KMS-11 (cell line): ENCODE measurements at regions not wholly inside any gene's neighbourhood (a gene's known extent, or its start where the extent isn't known, plus 50 kb on each side); places are given as distances from the start of the nearest gene placed in this dataset.
"Not testable (repeated sequence)": the region's sequence is repeated elsewhere in the genome, so short reads cannot be mapped to it uniquely, and the experiment has no call there.

ENCODE experiments used
- H2AFZ ChIP-seq: fragments of 200-600 bp; sonication (generic); 2 replicates; pipeline ENCODE4 v1.6.1; 2016; ENCODE audit warnings: antibody characterized with exemption, mixed run types, low read depth
- H3K27ac ChIP-seq: fragments of 200-600 bp; sonication (generic); 2 replicates; pipeline ENCODE4 v1.6.1; 2016; ENCODE audit warnings: mild to moderate bottlenecking, mixed run types
- H3K27me3 ChIP-seq: fragments of 200-600 bp; sonication (generic); 2 replicates; pipeline ENCODE4 v1.6.1; 2017; ENCODE audit warnings: mild to moderate bottlenecking, low read depth, mixed run types, moderate library complexity; ENCODE audit not compliant: insufficient read depth
- H3K36me3 ChIP-seq: fragments of 200-600 bp; sonication (generic); 2 replicates; pipeline ENCODE4 v1.6.1; 2017; ENCODE audit warnings: mild to moderate bottlenecking, mixed run types; ENCODE audit not compliant: insufficient read depth
- H3K4me1 ChIP-seq: fragments of 200-600 bp; sonication (generic); 2 replicates; pipeline ENCODE4 v1.6.1; 2016; ENCODE audit warnings: mild to moderate bottlenecking, low read depth, mixed run types; ENCODE audit not compliant: poor library complexity, severe bottlenecking
- H3K4me2 ChIP-seq: fragments of 200-600 bp; sonication (generic); 2 replicates; pipeline ENCODE4 v1.7.0; 2016; ENCODE audit warnings: mild to moderate bottlenecking, mixed run types
- H3K4me3 ChIP-seq: fragments of 200-600 bp; sonication (generic); IDR thresholded peaks from 2 replicates; pipeline ENCODE4 v1.6.1; 2017; ENCODE audit warnings: low read depth, low read length, mixed read lengths; ENCODE audit not compliant: insufficient read depth
- H3K79me2 ChIP-seq: fragments of 200-600 bp; sonication (generic); 2 replicates; pipeline ENCODE4 v1.6.1; 2016; ENCODE audit warnings: low read depth, mixed run types; ENCODE audit not compliant: insufficient read depth
- H3K9ac ChIP-seq: fragments of 200-600 bp; sonication (generic); 2 replicates; pipeline ENCODE4 v1.6.1; 2016; ENCODE audit warnings: mild to moderate bottlenecking, mixed run types
- H4K20me1 ChIP-seq: fragments of 200-600 bp; sonication (generic); 2 replicates; pipeline ENCODE4 v1.6.1; 2016; ENCODE audit warnings: mild to moderate bottlenecking, mixed run types; ENCODE audit not compliant: insufficient read depth
- TF ChIP-seq, protein P1 (sequence below): fragments of 200-600 bp; sonication (generic); conservative IDR thresholded peaks from 2 replicates; pipeline ENCODE4 v1.6.1; 2017; ENCODE audit warnings: low read depth, mild to moderate bottlenecking, antibody characterized with exemption, low read length, moderate library complexity, mixed read lengths

DNA sequence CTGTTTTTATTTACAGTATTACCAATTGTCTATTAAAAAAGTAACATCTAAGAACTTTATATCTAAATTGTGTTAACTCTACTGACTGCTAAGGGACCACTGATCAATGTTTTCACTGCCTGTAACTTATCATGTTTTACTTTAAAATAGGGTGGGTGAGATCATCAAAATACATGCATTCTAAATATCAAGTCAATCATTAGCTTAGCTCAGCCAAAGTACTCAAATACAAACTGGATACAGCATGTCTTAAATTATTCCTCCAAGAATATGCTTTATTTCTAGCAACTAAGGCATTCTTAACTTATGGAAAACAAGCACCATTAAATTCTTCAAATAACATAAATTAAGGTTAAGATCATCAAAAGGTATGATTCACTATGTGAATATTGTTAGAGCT is 638.7 kb upstream of the RGS18 start:
- Histone ChIP-seq H3K27me3 (no peaks in the 10 kb centered on the region), H3K27ac (no peak overlapping the region), H2AFZ (no peak overlapping the region), H3K4me3 (no peak overlapping the region), H4K20me1 (no peaks in the 10 kb centered on the region), H3K36me3 (no peaks in the 10 kb centered on the region), H3K9ac (no peak overlapping the region), H3K79me2 (no peaks in the 10 kb centered on the region), H3K4me2 (no peak overlapping the region), H3K4me1 (no peaks in the 10 kb centered on the region)
- TF ChIP-seq, protein P1, sequence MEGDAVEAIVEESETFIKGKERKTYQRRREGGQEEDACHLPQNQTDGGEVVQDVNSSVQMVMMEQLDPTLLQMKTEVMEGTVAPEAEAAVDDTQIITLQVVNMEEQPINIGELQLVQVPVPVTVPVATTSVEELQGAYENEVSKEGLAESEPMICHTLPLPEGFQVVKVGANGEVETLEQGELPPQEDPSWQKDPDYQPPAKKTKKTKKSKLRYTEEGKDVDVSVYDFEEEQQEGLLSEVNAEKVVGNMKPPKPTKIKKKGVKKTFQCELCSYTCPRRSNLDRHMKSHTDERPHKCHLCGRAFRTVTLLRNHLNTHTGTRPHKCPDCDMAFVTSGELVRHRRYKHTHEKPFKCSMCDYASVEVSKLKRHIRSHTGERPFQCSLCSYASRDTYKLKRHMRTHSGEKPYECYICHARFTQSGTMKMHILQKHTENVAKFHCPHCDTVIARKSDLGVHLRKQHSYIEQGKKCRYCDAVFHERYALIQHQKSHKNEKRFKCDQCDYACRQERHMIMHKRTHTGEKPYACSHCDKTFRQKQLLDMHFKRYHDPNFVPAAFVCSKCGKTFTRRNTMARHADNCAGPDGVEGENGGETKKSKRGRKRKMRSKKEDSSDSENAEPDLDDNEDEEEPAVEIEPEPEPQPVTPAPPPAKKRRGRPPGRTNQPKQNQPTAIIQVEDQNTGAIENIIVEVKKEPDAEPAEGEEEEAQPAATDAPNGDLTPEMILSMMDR, result no peak

DNA sequence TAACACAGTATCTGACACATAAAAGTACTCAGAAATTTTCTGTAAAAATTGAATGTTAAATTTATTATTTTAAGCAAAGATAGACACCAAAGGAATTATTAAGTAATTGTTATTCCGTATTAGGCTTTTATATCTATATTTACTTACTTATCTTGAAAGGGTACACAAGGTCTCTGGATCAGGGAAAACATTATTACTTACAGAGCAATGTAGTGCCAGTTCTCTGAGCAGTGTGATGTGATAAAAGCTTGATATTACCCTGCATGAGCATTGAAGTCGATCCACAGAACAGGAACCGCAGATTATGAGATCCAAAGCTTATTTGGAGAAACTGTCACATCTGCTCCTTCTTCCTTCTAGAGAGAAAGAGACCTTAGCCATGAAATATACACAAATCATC is 637.9 kb upstream of the RGS18 start:
- Histone ChIP-seq H3K4me2 (no peak overlapping the region), H3K27ac (no peak overlapping the region), H3K27me3 (no peaks in the 10 kb centered on the region), H3K36me3 (no peaks in the 10 kb centered on the region), H3K4me1 (no peaks in the 10 kb centered on the region), H3K79me2 (no peaks in the 10 kb centered on the region), H2AFZ (no peak overlapping the region), H4K20me1 (no peaks in the 10 kb centered on the region), H3K4me3 (no peak overlapping the region), H3K9ac (no peak overlapping the region)
- TF ChIP-seq, protein P1, result no peak

DNA sequence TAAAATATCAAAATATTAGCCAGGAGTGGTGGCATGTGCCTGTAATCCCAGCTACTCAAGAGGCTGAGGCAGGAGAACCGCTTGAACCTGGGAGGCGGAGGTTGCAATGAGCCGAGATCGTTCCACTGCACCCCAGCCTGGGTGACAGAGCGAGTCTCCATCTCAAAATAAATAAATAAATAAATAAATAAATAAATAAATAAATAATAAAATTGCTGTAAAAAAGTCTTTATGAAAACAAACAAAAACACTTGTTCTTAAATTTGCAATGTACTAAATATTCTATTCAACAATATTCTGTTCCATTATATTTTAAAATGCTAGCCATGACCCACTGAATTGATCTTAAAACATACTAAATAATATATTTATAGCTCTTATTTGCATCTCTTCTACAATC is 632.3 kb upstream of the RGS18 start:
- H3K27ac ChIP-seq, H2AFZ ChIP-seq, H3K9ac ChIP-seq, H4K20me1 ChIP-seq, H3K4me1 ChIP-seq, H3K4me2 ChIP-seq, H3K79me2 ChIP-seq, H3K36me3 ChIP-seq, H3K27me3 ChIP-seq, H3K4me3 ChIP-seq: not testable (repeated sequence)

DNA sequence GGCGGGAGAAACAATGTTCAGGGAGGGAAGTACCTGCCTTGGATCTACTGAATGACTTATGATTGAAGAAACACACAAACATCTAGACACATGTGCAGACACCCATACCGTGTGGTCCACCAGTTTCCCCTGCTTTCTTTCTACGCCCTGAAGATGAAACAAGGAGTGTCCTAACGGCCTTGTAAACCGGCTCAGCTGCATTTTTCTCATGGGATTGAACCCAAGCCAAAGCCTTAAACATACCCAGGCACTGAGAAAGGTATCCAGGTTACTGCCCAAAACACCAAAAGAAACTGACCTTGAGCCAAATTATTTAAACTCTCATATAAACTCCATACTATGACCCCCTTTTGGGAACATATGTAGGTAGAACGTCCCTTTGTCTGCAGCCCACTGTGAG is 630.0 kb upstream of the RGS18 start:
- TF ChIP-seq, protein P1, result no peak
- no peaks in the 10 kb centered on the region for H3K79me2 ChIP-seq
- no peaks in the 10 kb centered on the region for H3K27me3 ChIP-seq
- no peaks in the 10 kb centered on the region for H3K4me1 ChIP-seq
- no peak overlapping the region for H2AFZ ChIP-seq
- H3K4me2 ChIP-seq, result no peak overlapping the region
- H3K36me3 ChIP-seq, result no peaks in the 10 kb centered on the region
- no peak overlapping the region for H3K27ac ChIP-seq
- no peak overlapping the region for H3K4me3 ChIP-seq
- H4K20me1 ChIP-seq, result no peaks in the 10 kb centered on the region
- H3K9ac ChIP-seq, result no peak overlapping the region

DNA sequence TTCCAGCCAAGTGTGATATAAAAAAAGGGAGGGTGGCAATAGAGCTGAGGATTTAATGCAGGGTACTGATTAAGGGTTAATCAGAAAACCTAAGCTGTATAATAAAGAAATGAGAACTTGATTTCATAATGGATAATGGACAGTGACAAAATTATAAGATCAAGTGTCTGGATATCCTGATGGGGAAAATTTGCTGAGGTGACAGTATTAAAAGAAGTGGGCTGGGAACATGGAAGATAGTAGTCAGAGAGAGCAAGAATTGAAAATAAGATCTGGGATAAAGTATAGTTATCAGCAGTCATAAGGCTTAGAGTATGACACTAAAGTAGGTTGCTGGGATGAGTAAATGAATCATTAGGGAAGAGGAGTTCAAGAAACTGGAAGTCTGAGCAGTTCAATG is 627.3 kb upstream of the RGS18 start:
- TF ChIP-seq, protein P1, result no peak
- Histone ChIP-seq H3K27ac (no peak overlapping the region), H3K4me2 (no peak overlapping the region), H4K20me1 (no peaks in the 10 kb centered on the region), H3K4me3 (no peak overlapping the region), H2AFZ (no peak overlapping the region), H3K36me3 (no peaks in the 10 kb centered on the region), H3K27me3 (no peaks in the 10 kb centered on the region), H3K4me1 (no peaks in the 10 kb centered on the region), H3K79me2 (no peaks in the 10 kb centered on the region), H3K9ac (no peak overlapping the region)
